Activated T-cell treated with anti-CD3 and anti-CD28 coated beads, Interleukin-2, amount 50 U/mL, for 4 hours (primary cell): ENCODE measurements at regions not wholly inside any gene's neighbourhood (a gene's known extent, or its start where the extent isn't known, plus 50 kb on each side); places are given as distances from the start of the nearest gene placed in this dataset.

Experiments used
- ATAC-seq, 2 donors: fragments of 200-7000 bp; cut with Tn5 transposase; one replicate each; pipeline ENCODE4 v1.10.0; 2021
- DNase-seq: peaks from one replicate; pipeline ENCODE4 v3.0.0-alpha.2; 2020
- H3K27me3 Mint-ChIP-seq: one replicate; pipeline ENCODE4 v1.8.0; 2021; ENCODE audit warnings: low read depth, mixed read lengths
- H3K36me3 Mint-ChIP-seq: one replicate; pipeline ENCODE4 v1.8.0; 2022; ENCODE audit warnings: mixed read lengths; ENCODE audit not compliant: insufficient read depth
- H3K4me1 Mint-ChIP-seq: one replicate; pipeline ENCODE4 v1.8.0; 2021; ENCODE audit warnings: low read depth, mixed read lengths
- H3K4me3 Mint-ChIP-seq: one replicate; pipeline ENCODE4 v1.8.0; 2021; ENCODE audit warnings: mild to moderate bottlenecking, moderate library complexity, mixed read lengths
- H3K9me3 Mint-ChIP-seq: one replicate; pipeline ENCODE4 v1.8.0; 2021; ENCODE audit warnings: mixed read lengths

- H3K9me3 Mint-ChIP-seq, result no peaks in the 10 kb centered on the region
- peaks cover 11% of the 10 kb centered on the region for H3K27me3 Mint-ChIP-seq
- H3K4me3 Mint-ChIP-seq, result no peak overlapping the region
- DNase-seq (no peak), ATAC-seq (no peak)
- no peaks in the 10 kb centered on the region for H3K4me1 Mint-ChIP-seq
- no peaks in the 10 kb centered on the region for H3K36me3 Mint-ChIP-seq
Observed at GRCh38 chr18:73981796-73982195, 165.8 kb downstream of the FBXO15 start.

- Mint-ChIP-seq H3K9me3 (no peaks in the 10 kb centered on the region), H3K36me3 (no peaks in the 10 kb centered on the region), H3K27me3 (peaks cover 11% of the 10 kb centered on the region), H3K4me3 (no peak overlapping the region), H3K4me1 (no peaks in the 10 kb centered on the region)
- ATAC-seq (no peak), DNase-seq (no peak)
Observed at GRCh38 chr18:73980289-73980979, 167.2 kb downstream of the FBXO15 start.

GRCh38 chr18:73979742-73980141 is 167.9 kb downstream of the FBXO15 start:
- peaks cover 5% of the 10 kb centered on the region for H3K4me1 Mint-ChIP-seq
- H3K36me3 Mint-ChIP-seq, result no peaks in the 10 kb centered on the region
- no peaks in the 10 kb centered on the region for H3K9me3 Mint-ChIP-seq
- DNase-seq (no peak), ATAC-seq (no peak)
- peaks cover 11% of the 10 kb centered on the region for H3K27me3 Mint-ChIP-seq
- H3K4me3 Mint-ChIP-seq, result no peak overlapping the region

- Mint-ChIP-seq H3K4me3 (no peak overlapping the region), H3K27me3 (peaks cover 16% of the 10 kb centered on the region), H3K36me3 (no peaks in the 10 kb centered on the region), H3K4me1 (peaks cover 5% of the 10 kb centered on the region), H3K9me3 (no peaks in the 10 kb centered on the region)
- no peak for ATAC-seq
- DNase-seq, result no peak
Observed at GRCh38 chr18:73976433-73976832, 171.2 kb downstream of the FBXO15 start.

GRCh38 chr18:73975266-73975665 is 172.4 kb downstream of the FBXO15 start:
- no peak for DNase-seq
- ATAC-seq, result no peak
- Mint-ChIP-seq H3K4me3 (no peak overlapping the region), H3K9me3 (no peaks in the 10 kb centered on the region), H3K27me3 (peaks cover 16% of the 10 kb centered on the region), H3K4me1 (peaks cover 5% of the 10 kb centered on the region), H3K36me3 (no peaks in the 10 kb centered on the region)

DNA sequence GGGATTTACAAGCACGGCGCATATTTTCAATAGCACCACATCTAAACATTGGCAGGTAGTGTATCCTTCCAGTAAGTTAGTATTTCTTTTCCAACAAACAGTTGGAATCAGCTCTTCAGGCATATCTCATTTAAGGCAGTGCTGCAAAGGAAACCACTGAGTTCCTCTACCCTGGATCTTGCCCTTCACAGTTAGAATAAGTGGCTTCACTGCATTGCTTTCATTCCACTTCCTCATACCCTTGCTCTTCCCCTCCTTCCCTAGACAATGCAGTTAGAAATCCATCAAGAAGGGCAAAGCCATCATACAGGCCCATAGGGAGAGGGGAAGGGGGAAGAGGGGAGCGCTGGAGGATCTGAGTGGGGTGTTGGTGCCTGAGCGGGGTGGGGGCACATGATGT is 173.7 kb downstream of the FBXO15 start:
- Mint-ChIP-seq H3K4me3 (no peak overlapping the region), H3K4me1 (peaks cover 5% of the 10 kb centered on the region), H3K36me3 (no peaks in the 10 kb centered on the region), H3K9me3 (no peaks in the 10 kb centered on the region), H3K27me3 (peaks cover 12% of the 10 kb centered on the region)
- DNase-seq (no peak), ATAC-seq (no peak)

GRCh38 chr18:73966954-73967353 is 180.7 kb downstream of the FBXO15 start:
- H3K36me3 Mint-ChIP-seq, result no peaks in the 10 kb centered on the region
- no peaks in the 10 kb centered on the region for H3K9me3 Mint-ChIP-seq
- H3K27me3 Mint-ChIP-seq, result no peaks in the 10 kb centered on the region
- ATAC-seq (no peak), DNase-seq (no peak)
- H3K4me3 Mint-ChIP-seq, result no peak overlapping the region
- no peaks in the 10 kb centered on the region for H3K4me1 Mint-ChIP-seq

DNA sequence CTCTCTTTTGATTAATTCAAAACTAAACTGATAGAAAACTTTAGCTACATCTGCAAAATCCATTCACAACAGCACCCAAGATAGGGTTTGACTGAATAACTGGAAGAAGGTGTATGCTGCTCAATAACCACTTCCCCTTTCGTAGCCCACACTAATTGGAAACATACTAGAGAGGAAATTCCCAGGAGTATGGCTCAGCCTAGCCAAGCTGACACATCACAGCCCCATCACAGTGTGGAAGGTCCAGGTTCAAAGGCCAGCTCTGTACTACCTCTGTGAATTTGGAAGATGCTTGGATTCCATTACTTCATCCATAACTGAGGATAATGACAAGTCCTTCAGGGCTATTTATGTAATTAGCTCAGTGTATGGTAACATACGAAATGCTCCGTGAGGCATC is 185.4 kb downstream of the FBXO15 start:
- ATAC-seq (no peak), DNase-seq (no peak)
- H3K36me3 Mint-ChIP-seq, result no peaks in the 10 kb centered on the region
- no peak overlapping the region for H3K4me3 Mint-ChIP-seq
- H3K9me3 Mint-ChIP-seq, result no peaks in the 10 kb centered on the region
- no peaks in the 10 kb centered on the region for H3K4me1 Mint-ChIP-seq
- peaks cover 3% of the 10 kb centered on the region for H3K27me3 Mint-ChIP-seq

DNA sequence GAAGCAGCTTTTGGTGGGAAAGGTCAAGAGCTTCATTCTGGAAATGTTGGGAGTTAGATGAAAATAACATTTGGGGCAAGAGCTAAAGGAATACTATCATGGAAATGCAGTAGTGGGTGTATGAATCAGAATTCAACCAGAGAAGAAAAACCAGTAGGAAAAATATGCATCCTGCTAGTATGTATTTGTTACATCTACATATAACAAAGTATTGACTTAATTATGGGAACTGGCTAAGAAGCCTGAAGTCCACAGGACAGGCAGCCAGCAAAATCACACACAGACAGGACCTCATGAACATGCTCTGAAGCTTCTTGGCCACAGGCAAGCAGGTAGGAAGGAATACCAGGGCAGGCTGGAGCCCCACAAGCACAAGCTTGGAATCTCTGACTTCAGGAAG is 185.8 kb downstream of the FBXO15 start:
- ATAC-seq (no peak), DNase-seq (no peak)
- H3K4me3 Mint-ChIP-seq, result no peak overlapping the region
- H3K36me3 Mint-ChIP-seq, result no peaks in the 10 kb centered on the region
- H3K4me1 Mint-ChIP-seq, result no peaks in the 10 kb centered on the region
- H3K9me3 Mint-ChIP-seq, result no peaks in the 10 kb centered on the region
- H3K27me3 Mint-ChIP-seq, result peaks cover 3% of the 10 kb centered on the region

GRCh38 chr18:73959352-73959751 is 188.3 kb downstream of the FBXO15 start:
- DNase-seq, result no peak
- Mint-ChIP-seq H3K4me1 (no peaks in the 10 kb centered on the region), H3K36me3 (no peaks in the 10 kb centered on the region), H3K9me3 (no peaks in the 10 kb centered on the region), H3K27me3 (peaks cover 3% of the 10 kb centered on the region), H3K4me3 (no peak overlapping the region)
- ATAC-seq, result no peak

- H3K36me3 Mint-ChIP-seq, result no peaks in the 10 kb centered on the region
- H3K9me3 Mint-ChIP-seq, result no peaks in the 10 kb centered on the region
- H3K27me3 Mint-ChIP-seq, result peaks cover 3% of the 10 kb centered on the region
- ATAC-seq, result no peak
- no peak overlapping the region for H3K4me3 Mint-ChIP-seq
- no peak for DNase-seq
- H3K4me1 Mint-ChIP-seq, result no peaks in the 10 kb centered on the region
Observed at GRCh38 chr18:73954268-73954667, 193.4 kb downstream of the FBXO15 start.

- no peaks in the 10 kb centered on the region for H3K27me3 Mint-ChIP-seq
- no peaks in the 10 kb centered on the region for H3K36me3 Mint-ChIP-seq
- ATAC-seq (no peak), DNase-seq (no peak)
- H3K4me3 Mint-ChIP-seq, result no peak overlapping the region
- H3K4me1 Mint-ChIP-seq, result no peaks in the 10 kb centered on the region
- H3K9me3 Mint-ChIP-seq, result no peaks in the 10 kb centered on the region
Observed at GRCh38 chr18:73952296-73952946, 195.2 kb downstream of the FBXO15 start.

DNA sequence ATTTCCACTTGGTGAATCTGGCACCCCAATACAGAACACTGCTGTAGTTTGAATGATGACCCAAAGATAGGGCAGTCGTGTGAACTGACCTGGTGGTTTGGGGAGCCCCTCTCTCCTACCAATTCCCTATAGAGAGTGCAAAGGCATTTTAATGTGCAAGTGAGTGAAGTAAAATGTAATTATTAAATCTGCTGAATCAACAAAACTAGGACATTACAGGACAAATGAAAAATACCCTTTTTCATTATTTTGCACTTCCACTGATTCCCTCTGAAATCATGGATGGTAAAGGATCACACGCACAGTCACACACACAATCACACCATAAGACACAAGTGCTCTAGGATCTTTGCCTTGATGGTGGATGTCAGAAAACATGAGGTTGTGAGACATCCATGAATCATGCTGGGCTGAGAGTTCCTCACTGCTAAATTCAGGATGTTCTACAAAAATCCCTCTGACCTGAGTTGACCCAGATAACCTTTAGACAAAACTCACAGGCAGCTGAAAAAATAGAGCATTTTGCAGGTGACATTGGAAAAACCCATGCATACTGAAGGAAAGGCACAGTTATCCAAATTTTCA is 197.4 kb downstream of the FBXO15 start:
- no peaks in the 10 kb centered on the region for H3K9me3 Mint-ChIP-seq
- ATAC-seq (no peak), DNase-seq (no peak)
- H3K4me1 Mint-ChIP-seq, result no peaks in the 10 kb centered on the region
- no peak overlapping the region for H3K4me3 Mint-ChIP-seq
- no peaks in the 10 kb centered on the region for H3K36me3 Mint-ChIP-seq
- no peaks in the 10 kb centered on the region for H3K27me3 Mint-ChIP-seq

- Mint-ChIP-seq H3K36me3 (no peaks in the 10 kb centered on the region), H3K4me3 (no peak overlapping the region), H3K27me3 (no peaks in the 10 kb centered on the region), H3K4me1 (no peaks in the 10 kb centered on the region), H3K9me3 (no peaks in the 10 kb centered on the region)
- ATAC-seq, result no peak
- no peak for DNase-seq
Observed at GRCh38 chr18:73948497-73948896, 199.1 kb downstream of the FBXO15 start.

DNA sequence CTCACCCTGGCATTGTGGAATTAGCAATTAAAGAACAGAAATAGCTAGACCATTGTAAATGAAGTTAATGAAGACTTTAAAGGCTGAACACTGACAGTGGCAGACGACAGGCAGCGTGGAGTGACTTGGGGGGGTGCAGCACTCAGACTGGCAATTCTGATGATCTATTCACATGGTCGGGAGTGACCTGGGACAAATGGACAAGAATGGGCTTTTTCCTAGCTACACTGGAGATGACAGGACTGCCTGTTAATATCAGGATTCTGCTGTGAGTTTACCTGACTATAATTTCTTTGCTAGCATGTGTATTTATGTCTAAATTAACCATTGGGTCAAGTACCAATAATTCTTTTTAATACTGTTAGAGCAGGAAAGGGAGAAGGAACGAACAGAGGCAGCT is 199.6 kb downstream of the FBXO15 start:
- no peak for ATAC-seq
- H3K4me1 Mint-ChIP-seq, result no peaks in the 10 kb centered on the region
- H3K27me3 Mint-ChIP-seq, result no peaks in the 10 kb centered on the region
- no peak for DNase-seq
- H3K4me3 Mint-ChIP-seq, result no peak overlapping the region
- H3K9me3 Mint-ChIP-seq, result no peaks in the 10 kb centered on the region
- H3K36me3 Mint-ChIP-seq, result no peaks in the 10 kb centered on the region
